ENCODE measurements at regions not wholly inside any gene's neighbourhood (a gene's known extent, or its start where the extent isn't known, plus 50 kb on each side); places are given as distances from the start of the nearest gene placed in this dataset.

- peak; percentile 86 for TF ChIP-seq CTCF (IDR thresholded peaks at IDR 0.05; ENCODE audit: insufficient read depth, low read depth, low read length)
- H3K4me3 ChIP-seq (ENCODE audit: low read depth, low read length), result no peak overlapping the region
- peak; percentile 82 for DNase-seq (ENCODE audit: low read depth)
These were observed 106.1 kb upstream of the COL8A1 start for GRCh38 chr3:99532246-99532645.

- H3K4me3 ChIP-seq (ENCODE audit: low read depth, low read length), result no peak overlapping the region
- DNase-seq (ENCODE audit: low read depth), result peak; percentile 50
- TF ChIP-seq CTCF (IDR thresholded peaks at IDR 0.05; ENCODE audit: insufficient read depth, low read depth, low read length), result no peak
These were observed 109.1 kb upstream of the COL8A1 start for GRCh38 chr3:99529265-99529664.

GRCh38 chr3:99526921-99527320 is 111.5 kb upstream of the COL8A1 start:
- DNase-seq (ENCODE audit: low read depth), result no peak
- H3K4me3 ChIP-seq (ENCODE audit: low read depth, low read length), result no peak overlapping the region
- TF ChIP-seq CTCF (IDR thresholded peaks at IDR 0.05; ENCODE audit: insufficient read depth, low read depth, low read length), result no peak

- no peak overlapping the region for H3K4me3 ChIP-seq (ENCODE audit: low read depth, low read length)
- no peak for TF ChIP-seq CTCF (IDR thresholded peaks at IDR 0.05; ENCODE audit: insufficient read depth, low read depth, low read length)
- no peak for DNase-seq (ENCODE audit: low read depth)
These were observed 113.8 kb upstream of the COL8A1 start for GRCh38 chr3:99524559-99524958.

- H3K4me3 ChIP-seq (ENCODE audit: low read depth, low read length), result no peak overlapping the region
- no peak for TF ChIP-seq CTCF (IDR thresholded peaks at IDR 0.05; ENCODE audit: insufficient read depth, low read depth, low read length)
- DNase-seq (ENCODE audit: low read depth), result no peak
These were observed 114.8 kb upstream of the COL8A1 start for GRCh38 chr3:99523431-99524127.

GRCh38 chr3:99522147-99522546 is 116.2 kb upstream of the COL8A1 start:
- no peak for TF ChIP-seq CTCF (IDR thresholded peaks at IDR 0.05; ENCODE audit: insufficient read depth, low read depth, low read length)
- DNase-seq (ENCODE audit: low read depth), result no peak
- H3K4me3 ChIP-seq (ENCODE audit: low read depth, low read length), result no peak overlapping the region

- no peak for DNase-seq (ENCODE audit: low read depth)
- H3K4me3 ChIP-seq (ENCODE audit: low read depth, low read length), result no peak overlapping the region
- TF ChIP-seq CTCF (IDR thresholded peaks at IDR 0.05; ENCODE audit: insufficient read depth, low read depth, low read length), result no peak
These were observed 116.8 kb upstream of the COL8A1 start for GRCh38 chr3:99521551-99521950.
